ENCODE measurements at regions not wholly inside any gene's neighbourhood (a gene's known extent, or its start where the extent isn't known, plus 50 kb on each side); places are given as distances from the start of the nearest gene placed in this dataset.
"Not testable (repeated sequence)": the region's sequence is repeated elsewhere in the genome, so short reads cannot be mapped to it uniquely, and the experiment has no call there.

DNA sequence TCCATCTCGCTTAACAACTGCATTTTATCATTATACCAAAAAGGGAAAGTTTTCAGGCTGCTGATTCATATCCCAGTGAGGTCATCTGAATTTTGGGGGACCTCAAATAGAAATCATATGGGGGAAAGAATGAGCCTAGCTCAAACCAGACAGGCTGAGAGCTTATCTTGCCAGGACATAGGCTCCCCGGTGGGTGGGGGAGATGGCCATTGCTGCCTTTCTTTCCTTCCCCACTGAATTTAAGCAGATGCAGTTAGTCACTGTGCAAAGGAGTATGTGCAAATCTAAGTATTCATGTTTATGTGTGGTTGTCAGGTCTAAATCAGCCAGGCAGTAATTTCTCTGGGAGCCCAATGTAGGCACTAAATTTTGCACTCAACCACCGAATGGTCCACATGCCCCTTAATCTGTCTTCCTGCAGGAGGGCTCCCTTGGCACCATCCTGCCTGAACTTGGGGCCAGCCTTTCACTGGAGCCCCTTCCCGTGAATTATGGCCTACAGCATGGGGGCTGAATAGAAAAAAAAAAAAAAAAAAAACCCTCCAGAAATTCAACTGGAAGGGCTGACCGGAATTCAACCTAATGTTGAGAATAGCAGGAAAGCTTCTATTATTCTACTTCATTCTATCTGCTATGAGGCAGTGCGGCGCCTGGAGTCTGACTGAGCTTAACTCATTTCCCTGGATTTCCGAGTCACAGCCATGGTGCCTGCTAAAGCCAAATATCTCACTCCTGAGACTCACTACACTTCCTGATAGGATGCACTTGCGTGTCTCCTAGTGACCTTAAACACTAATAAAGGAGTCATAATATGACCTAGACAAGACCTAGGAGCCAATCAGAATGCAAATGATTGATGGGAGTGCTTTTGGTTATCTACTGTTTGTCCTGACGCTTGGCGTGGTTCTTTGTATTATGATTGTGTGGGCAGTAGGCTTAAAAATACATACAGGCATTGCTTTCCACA, 161.5 kb upstream of the HEY2 start:
- ChIA-PET POLR2A (no interaction called here), CTCF (no interaction called here)
- no peak for DNase-seq (ENCODE audit: extremely low spot score)
- TF ChIP-seq, protein P1, sequence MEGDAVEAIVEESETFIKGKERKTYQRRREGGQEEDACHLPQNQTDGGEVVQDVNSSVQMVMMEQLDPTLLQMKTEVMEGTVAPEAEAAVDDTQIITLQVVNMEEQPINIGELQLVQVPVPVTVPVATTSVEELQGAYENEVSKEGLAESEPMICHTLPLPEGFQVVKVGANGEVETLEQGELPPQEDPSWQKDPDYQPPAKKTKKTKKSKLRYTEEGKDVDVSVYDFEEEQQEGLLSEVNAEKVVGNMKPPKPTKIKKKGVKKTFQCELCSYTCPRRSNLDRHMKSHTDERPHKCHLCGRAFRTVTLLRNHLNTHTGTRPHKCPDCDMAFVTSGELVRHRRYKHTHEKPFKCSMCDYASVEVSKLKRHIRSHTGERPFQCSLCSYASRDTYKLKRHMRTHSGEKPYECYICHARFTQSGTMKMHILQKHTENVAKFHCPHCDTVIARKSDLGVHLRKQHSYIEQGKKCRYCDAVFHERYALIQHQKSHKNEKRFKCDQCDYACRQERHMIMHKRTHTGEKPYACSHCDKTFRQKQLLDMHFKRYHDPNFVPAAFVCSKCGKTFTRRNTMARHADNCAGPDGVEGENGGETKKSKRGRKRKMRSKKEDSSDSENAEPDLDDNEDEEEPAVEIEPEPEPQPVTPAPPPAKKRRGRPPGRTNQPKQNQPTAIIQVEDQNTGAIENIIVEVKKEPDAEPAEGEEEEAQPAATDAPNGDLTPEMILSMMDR (IDR thresholded peaks at IDR 0.05; ENCODE audit: control extremely low read depth, extremely low read depth, low read depth, missing control alignments): no peak

- POLR2A ChIA-PET; DNase-seq (ENCODE audit: extremely low spot score); CTCF ChIA-PET: not testable (repeated sequence)
These were observed 157.6 kb upstream of the HEY2 start for GRCh38 chr6:125591796-125592195.

GRCh38 chr6:125593746-125594145, 155.7 kb upstream of the HEY2 start:
- CTCF ChIA-PET: interaction anchor here (1.3 to 2.1 kb wide), 2 partner anchors 12 to 22 kb away, joined by 4 to 7 read pairs; no protein-coding TSS in a partner anchor
- TF ChIP-seq, protein P1 (IDR thresholded peaks at IDR 0.05; ENCODE audit: control extremely low read depth, extremely low read depth, low read depth, missing control alignments): no peak
- POLR2A ChIA-PET: no interaction called here
- DNase-seq (ENCODE audit: extremely low spot score): no peak

GRCh38 chr6:125596020-125596419, 153.4 kb upstream of the HEY2 start:
- DNase-seq (ENCODE audit: extremely low spot score): no peak
- TF ChIP-seq, protein P1 (IDR thresholded peaks at IDR 0.05; ENCODE audit: control extremely low read depth, extremely low read depth, low read depth, missing control alignments): no peak
- ChIA-PET POLR2A (interaction anchor here (0.6 kb wide), 1 partner anchor 222 kb away, joined by 5 read pairs; no protein-coding TSS in a partner anchor), CTCF (no interaction called here)

GRCh38 chr6:125597411-125598253, 151.8 kb upstream of the HEY2 start:
- POLR2A ChIA-PET: no interaction called here
- TF ChIP-seq, protein P1 (IDR thresholded peaks at IDR 0.05; ENCODE audit: control extremely low read depth, extremely low read depth, low read depth, missing control alignments): no peak
- no peak for DNase-seq (ENCODE audit: extremely low spot score)
- CTCF ChIA-PET: no interaction called here

GRCh38 chr6:125598422-125598821, 151.0 kb upstream of the HEY2 start:
- DNase-seq (ENCODE audit: extremely low spot score): no peak
- ChIA-PET POLR2A (no interaction called here), CTCF (no interaction called here)
- TF ChIP-seq, protein P1 (IDR thresholded peaks at IDR 0.05; ENCODE audit: control extremely low read depth, extremely low read depth, low read depth, missing control alignments): no peak
